ENCODE measurements at regions not wholly inside any gene's neighbourhood (a gene's known extent, or its start where the extent isn't known, plus 50 kb on each side); places are given as distances from the start of the nearest gene placed in this dataset.

GRCh38 chr14:82432301-82433105, 898.9 kb upstream of the SEL1L start:
- no peaks in the 10 kb centered on the region for H3K27me3 ChIP-seq (replicated peaks; ENCODE audit: insufficient read depth)
- no peak for DNase-seq
- no peak for TF ChIP-seq EZH2phosphoT487 (IDR thresholded peaks at IDR 0.05; ENCODE audit: insufficient read depth, low read depth)
- no peak for TF ChIP-seq EZH2 (IDR thresholded peaks at IDR 0.05; ENCODE audit: insufficient read depth, poor library complexity, severe bottlenecking)
- H3K4me1 ChIP-seq (ENCODE audit: insufficient read depth), result no peaks in the 10 kb centered on the region
- H3K4me3 ChIP-seq, result no peak overlapping the region
- no peaks in the 10 kb centered on the region for H3K9me2 ChIP-seq (ENCODE audit: insufficient read depth)
- no peaks in the 10 kb centered on the region for H3F3A ChIP-seq (ENCODE audit: insufficient read depth)
- H3K9me3 ChIP-seq (ENCODE audit: low read depth), result no peaks in the 10 kb centered on the region
- no peaks in the 10 kb centered on the region for H4K20me1 ChIP-seq (ENCODE audit: insufficient read depth)
- in situ Hi-C loops (cut with MboI), result no loop called here
- H3K4me2 ChIP-seq (ENCODE audit: unreplicated experiment), result no peak overlapping the region
- no peak overlapping the region for H3K9ac ChIP-seq
- H3K36me3 ChIP-seq (ENCODE audit: low read depth), result no peaks in the 10 kb centered on the region
- no peaks in the 10 kb centered on the region for H3K79me2 ChIP-seq (ENCODE audit: insufficient read depth)
- 34 to 38% methylated on average over 3 of the region's 3 CpGs for WGBS, 2 experiments (ENCODE audit: low coverage in 1 of 2, low lambda C conversion rate in 2 of 2, missing lambda C conversion rate in 2 of 2)
- no peak overlapping the region for H3K27ac ChIP-seq
- H2AFZ ChIP-seq, result no peak overlapping the region

GRCh38 chr14:82438436-82438835, 904.8 kb upstream of the SEL1L start:
- no peak overlapping the region for H3K27ac ChIP-seq
- no peaks in the 10 kb centered on the region for H3K27me3 ChIP-seq (replicated peaks; ENCODE audit: insufficient read depth)
- no peaks in the 10 kb centered on the region for H3K9me3 ChIP-seq (ENCODE audit: low read depth)
- no peaks in the 10 kb centered on the region for H3F3A ChIP-seq (ENCODE audit: insufficient read depth)
- no peak overlapping the region for H3K4me2 ChIP-seq (ENCODE audit: unreplicated experiment)
- H2AFZ ChIP-seq, result no peak overlapping the region
- H4K20me1 ChIP-seq (ENCODE audit: insufficient read depth), result no peaks in the 10 kb centered on the region
- DNase-seq, result no peak
- H3K36me3 ChIP-seq (ENCODE audit: low read depth), result no peaks in the 10 kb centered on the region
- no peak overlapping the region for H3K4me3 ChIP-seq
- H3K9me2 ChIP-seq (ENCODE audit: insufficient read depth), result no peaks in the 10 kb centered on the region
- H3K79me2 ChIP-seq (ENCODE audit: insufficient read depth), result no peaks in the 10 kb centered on the region
- in situ Hi-C loops (cut with MboI), result no loop called here
- H3K4me1 ChIP-seq (ENCODE audit: insufficient read depth), result no peaks in the 10 kb centered on the region
- H3K9ac ChIP-seq, result no peak overlapping the region
- TF ChIP-seq EZH2phosphoT487 (IDR thresholded peaks at IDR 0.05; ENCODE audit: insufficient read depth, low read depth) (no peak), EZH2 (IDR thresholded peaks at IDR 0.05; ENCODE audit: insufficient read depth, poor library complexity, severe bottlenecking) (no peak)
- WGBS, 2 experiments (ENCODE audit: low coverage in 1 of 2, low lambda C conversion rate in 2 of 2, missing lambda C conversion rate in 2 of 2), result 4 to 6% methylated on average over 2 of the region's 2 CpGs

DNA sequence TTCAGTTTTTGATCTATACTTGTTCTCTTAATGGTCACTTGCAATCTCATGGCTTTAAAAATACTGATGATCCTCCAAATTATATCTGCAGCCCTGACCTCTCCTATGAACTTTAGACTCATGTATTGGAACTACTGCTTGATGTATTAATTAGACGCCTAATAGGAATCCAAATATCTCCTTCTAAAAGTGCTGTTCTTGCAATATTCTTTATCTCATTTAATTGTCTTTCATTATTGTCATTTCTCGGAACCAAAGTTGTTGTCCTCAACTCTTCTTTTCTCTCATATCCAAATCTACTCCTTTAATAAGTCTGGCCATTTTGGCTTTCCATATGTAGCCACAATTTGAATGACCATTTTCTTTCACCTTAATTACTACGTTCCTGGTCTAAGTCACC, 907.6 kb upstream of the SEL1L start:
- Histone ChIP-seq H3F3A (ENCODE audit: insufficient read depth) (no peaks in the 10 kb centered on the region), H3K9ac (no peak overlapping the region), H3K79me2 (ENCODE audit: insufficient read depth) (no peaks in the 10 kb centered on the region), H3K36me3 (ENCODE audit: low read depth) (no peaks in the 10 kb centered on the region), H3K9me2 (ENCODE audit: insufficient read depth) (no peaks in the 10 kb centered on the region), H3K4me1 (ENCODE audit: insufficient read depth) (no peaks in the 10 kb centered on the region), H3K4me3 (no peak overlapping the region), H3K27ac (no peak overlapping the region), H4K20me1 (ENCODE audit: insufficient read depth) (no peaks in the 10 kb centered on the region), H3K27me3 (replicated peaks; ENCODE audit: insufficient read depth) (no peaks in the 10 kb centered on the region), H3K9me3 (ENCODE audit: low read depth) (no peaks in the 10 kb centered on the region), H3K4me2 (ENCODE audit: unreplicated experiment) (no peak overlapping the region), H2AFZ (no peak overlapping the region)
- 48 to 52% methylated on average over 3 of the region's 3 CpGs for WGBS, 2 experiments (ENCODE audit: low coverage in 1 of 2, low lambda C conversion rate in 2 of 2, missing lambda C conversion rate in 2 of 2)
- no peak for TF ChIP-seq EZH2phosphoT487 (IDR thresholded peaks at IDR 0.05; ENCODE audit: insufficient read depth, low read depth)
- in situ Hi-C loops (cut with MboI), result no loop called here
- DNase-seq, result no peak

DNA sequence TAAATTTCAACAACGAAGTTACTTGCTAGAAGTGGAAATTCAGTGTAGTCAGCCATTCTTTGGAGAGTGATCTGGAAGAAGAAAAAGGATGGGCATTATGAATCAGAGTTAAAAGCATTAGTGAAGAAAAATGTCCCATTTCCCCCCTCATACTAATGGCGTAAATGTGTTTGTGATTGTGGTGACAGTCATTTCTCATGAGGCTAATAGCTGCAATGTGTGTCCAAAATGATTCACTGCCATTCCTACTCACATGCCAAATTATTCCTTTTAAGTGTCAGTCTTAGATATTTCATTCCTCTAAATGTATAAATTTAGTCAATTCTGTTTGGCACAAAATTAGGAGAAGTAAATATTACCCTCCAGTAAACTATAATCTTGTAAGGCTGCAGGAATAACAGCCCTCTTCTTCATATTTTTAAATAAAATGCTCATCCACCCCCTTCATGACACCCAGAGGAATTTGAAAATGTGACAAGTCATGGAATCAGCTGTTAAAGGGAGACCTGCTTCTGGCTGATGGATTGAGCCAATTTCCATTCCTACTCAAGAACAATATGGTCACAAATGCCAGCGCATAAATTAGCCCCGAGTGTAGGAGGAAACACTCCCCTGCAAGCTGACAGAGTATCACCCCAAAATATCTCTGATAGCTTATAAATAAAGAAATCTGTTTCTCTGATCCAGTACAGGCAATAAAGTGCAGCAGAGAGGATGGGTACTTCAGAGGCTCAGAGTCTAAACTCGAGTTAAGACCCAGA, 912.3 kb upstream of the SEL1L start:
- Histone ChIP-seq H3K9me2 (ENCODE audit: insufficient read depth) (no peaks in the 10 kb centered on the region), H3K9me3 (ENCODE audit: low read depth) (no peaks in the 10 kb centered on the region), H3K4me2 (ENCODE audit: unreplicated experiment) (no peak overlapping the region), H3F3A (ENCODE audit: insufficient read depth) (no peaks in the 10 kb centered on the region), H4K20me1 (ENCODE audit: insufficient read depth) (no peaks in the 10 kb centered on the region), H2AFZ (no peak overlapping the region), H3K4me3 (no peak overlapping the region), H3K9ac (no peak overlapping the region), H3K36me3 (ENCODE audit: low read depth) (no peaks in the 10 kb centered on the region), H3K4me1 (ENCODE audit: insufficient read depth) (no peaks in the 10 kb centered on the region), H3K27ac (no peak overlapping the region), H3K27me3 (replicated peaks; ENCODE audit: insufficient read depth) (no peaks in the 10 kb centered on the region), H3K79me2 (ENCODE audit: insufficient read depth) (no peaks in the 10 kb centered on the region)
- no peak for DNase-seq
- in situ Hi-C loops (cut with MboI), result no loop called here
- TF ChIP-seq EZH2phosphoT487 (IDR thresholded peaks at IDR 0.05; ENCODE audit: insufficient read depth, low read depth) (no peak), EZH2 (IDR thresholded peaks at IDR 0.05; ENCODE audit: insufficient read depth, poor library complexity, severe bottlenecking) (no peak)
- 2 to 3% methylated on average over 5 of the region's 5 CpGs for WGBS, 2 experiments (ENCODE audit: low coverage in 1 of 2, low lambda C conversion rate in 2 of 2, missing lambda C conversion rate in 2 of 2)
